ENCODE measurements at regions not wholly inside any gene's neighbourhood (a gene's known extent, or its start where the extent isn't known, plus 50 kb on each side); places are given as distances from the start of the nearest gene placed in this dataset.

GRCh38 chr2:10964052-10964790 lies 52.5 kb downstream of the KCNF1 start:
- DNase-seq: no peak

GRCh38 chr2:10965241-10965843 lies 53.6 kb downstream of the KCNF1 start:
- no peak for DNase-seq

GRCh38 chr2:10966056-10966455 lies 54.3 kb downstream of the KCNF1 start:
- DNase-seq: no peak

- DNase-seq: no peak
Measured at GRCh38 chr2:10966741-10967140, 55.0 kb downstream of the KCNF1 start.

DNA sequence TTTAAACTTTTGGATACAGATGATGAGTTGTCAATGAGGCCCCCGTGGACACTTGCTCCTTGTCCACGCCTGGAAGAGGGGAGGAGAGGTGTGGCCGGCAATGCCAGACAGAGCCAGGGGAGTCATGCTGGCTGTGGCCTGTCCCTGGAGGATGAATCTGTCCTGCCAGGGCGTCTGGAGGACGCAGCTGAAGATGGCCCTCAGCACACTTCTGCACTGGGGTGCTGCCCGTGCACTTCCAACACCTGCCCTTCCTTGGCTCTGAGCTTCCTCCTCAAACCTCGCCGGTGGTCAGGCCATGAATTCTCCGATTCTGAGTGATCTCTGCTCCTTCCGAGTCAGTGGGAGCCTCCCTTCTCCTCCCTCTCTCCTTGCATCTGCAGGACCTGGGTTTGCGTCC lies 56.4 kb downstream of the KCNF1 start:
- DNase-seq: no peak

- no peak for DNase-seq
Measured at GRCh38 chr2:10970666-10971065, 58.9 kb downstream of the KCNF1 start.

DNA sequence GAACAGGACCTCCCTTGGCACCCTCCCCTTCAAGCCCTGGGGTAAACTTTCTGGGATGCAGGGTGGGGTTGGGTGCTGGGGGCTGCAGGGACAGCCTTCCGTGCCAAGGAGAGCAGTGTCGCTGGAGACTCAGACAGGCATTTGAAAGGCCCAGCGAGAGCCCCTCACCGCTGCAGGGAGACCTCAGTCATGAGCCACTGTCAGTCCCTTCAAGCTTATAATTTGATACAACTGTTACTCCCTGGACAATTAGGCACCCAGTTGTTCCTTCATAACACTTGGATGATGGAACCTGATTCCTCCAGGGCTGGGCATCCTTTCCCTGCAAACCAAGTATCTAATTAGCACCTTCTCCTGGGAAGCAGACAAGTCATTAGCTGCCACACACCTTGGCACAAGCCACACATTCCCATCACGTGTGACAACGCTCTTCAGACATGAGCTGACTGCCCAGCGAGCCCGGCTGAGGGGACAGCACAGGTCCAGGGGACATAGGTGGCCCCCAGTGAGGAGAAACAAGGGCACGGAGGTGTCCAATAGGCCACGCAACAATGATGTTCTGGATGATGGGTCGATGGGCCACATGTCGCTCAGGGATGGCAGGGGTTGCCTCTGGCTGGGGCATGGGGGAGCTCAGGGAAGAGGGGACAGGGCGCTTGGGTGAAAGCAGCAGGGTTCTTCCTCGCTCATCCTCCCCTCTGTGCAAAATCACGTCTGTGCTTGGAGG lies 59.6 kb downstream of the KCNF1 start:
- DNase-seq: peak; percentile 55

DNA sequence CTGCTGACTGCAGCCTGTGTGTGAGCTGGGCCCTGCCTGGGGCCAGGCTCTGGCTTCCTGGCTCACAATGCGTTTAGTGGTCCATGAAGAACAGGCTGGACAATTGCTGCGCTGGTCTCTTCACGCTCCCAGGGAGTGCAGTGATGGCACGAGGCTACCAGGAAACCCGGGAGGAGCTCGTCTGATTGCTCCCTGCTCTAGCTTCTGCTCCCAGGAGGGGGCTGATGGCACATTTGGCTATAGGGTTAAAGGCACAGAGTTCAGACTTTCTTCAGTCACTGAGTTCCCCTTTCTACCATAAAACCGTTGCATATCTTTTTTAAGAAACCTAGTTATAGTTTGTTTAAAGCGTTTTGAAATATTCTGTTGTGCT lies 60.1 kb downstream of the KCNF1 start:
- DNase-seq: peak; percentile 86

DNA sequence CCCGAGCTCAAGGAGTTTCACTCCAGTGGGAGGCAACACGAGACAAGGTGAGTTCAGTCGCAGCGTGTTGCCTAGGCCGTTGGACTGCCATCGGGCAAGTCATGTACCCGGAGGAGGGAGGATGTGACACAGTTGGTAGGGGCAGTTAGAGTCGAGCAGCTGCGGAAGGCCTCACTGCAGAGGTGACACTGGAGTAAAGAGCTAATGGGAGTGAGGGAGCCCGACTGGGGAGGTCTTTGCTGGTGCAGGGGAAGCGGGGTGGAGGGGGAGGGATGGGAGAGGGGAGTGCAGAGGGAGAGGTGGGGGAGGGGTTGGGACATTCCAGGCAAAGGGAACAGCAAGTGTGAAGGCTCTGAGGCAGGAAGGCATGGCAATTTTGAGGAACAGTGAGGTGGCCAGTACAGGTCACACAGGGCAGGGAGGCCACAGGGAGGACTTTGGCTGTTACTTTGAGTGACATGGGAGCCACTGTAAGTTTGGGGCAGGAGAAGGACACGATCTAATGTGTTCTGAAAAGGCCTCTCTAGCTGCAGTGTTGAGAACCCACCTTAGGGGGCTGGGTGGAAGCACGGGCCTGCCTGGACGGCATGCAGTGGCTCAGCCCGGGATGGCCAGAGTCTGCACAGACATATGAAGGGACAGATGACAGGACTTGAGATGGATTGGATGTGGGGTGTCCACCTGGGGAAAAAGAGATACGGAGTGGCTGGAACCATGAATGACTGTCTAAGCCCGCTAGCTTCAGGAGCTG lies 61.1 kb downstream of the KCNF1 start:
- no peak for DNase-seq

DNA sequence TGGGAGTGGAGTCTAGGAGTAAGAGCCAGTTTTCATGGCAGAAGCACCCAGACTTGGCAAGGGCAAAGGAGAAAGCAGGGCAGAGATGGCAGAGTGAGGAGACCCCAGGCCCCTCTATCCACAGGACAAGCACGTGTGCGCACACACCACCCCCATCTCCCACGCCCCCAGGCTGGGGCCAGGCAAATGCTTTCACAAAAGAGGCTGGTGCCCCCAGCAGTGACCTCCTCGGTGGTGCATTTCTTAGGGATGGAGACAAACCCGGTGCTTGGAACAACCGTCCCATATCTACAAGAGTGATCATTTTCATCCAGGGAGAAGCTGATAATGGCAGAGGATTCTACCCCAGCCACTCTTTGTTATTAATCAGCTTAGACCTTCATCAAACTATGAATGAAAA lies 62.0 kb downstream of the KCNF1 start:
- DNase-seq: no peak

DNA sequence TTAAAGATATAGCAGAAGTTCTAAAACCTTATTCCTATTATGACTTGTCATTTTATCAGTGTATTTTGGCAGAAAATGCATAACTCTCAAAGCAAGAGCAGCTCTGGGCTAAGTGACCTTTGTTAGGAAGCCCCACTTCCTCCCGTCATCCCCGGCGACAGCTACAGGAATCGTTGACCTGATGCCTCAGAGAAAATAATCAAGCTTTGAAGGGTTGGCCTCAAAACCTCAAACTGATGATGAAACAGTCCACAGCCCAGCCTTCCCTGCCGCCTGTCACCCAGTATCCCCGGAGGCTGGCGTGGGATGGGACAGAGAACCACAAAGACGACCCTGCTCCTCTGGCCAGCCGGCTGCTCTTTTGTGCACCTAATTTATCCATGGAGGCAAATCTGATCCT lies 65.3 kb downstream of the KCNF1 start:
- peak; percentile 44 for DNase-seq

GRCh38 chr2:10977621-10978020 lies 65.9 kb downstream of the KCNF1 start:
- DNase-seq: no peak

DNA sequence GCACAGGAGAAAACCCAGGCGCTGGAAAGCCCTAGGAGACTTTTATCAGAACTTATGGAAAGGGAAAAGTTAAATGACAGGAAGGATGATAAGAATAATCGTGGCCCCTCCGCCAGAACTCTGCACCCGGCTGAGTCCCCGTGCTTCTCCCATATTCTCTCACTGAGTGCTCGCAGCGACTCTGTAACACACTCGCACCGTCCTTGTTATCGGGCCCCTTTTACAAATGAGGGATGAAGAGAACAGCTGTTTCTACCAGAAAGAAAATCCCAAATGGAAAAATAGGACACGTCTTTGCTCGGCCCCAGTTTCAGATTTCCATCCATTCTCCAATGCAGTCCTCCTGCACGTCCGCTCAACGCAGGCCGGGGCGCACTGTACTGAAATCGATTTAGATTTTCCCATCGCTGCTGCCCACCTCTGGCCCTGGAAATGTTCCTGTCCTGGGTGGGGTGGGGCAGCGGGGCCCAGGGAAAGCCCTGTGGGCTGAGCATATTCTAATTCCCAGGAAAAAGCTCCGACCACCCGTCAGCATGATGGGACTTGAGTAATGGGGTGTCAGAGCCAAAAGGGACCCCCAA lies 66.4 kb downstream of the KCNF1 start:
- no peak for DNase-seq

GRCh38 chr2:10980071-10980470 lies 68.3 kb downstream of the KCNF1 start:
- DNase-seq: no peak

GRCh38 chr2:10980886-10981425 lies 69.2 kb downstream of the KCNF1 start:
- no peak for DNase-seq

DNA sequence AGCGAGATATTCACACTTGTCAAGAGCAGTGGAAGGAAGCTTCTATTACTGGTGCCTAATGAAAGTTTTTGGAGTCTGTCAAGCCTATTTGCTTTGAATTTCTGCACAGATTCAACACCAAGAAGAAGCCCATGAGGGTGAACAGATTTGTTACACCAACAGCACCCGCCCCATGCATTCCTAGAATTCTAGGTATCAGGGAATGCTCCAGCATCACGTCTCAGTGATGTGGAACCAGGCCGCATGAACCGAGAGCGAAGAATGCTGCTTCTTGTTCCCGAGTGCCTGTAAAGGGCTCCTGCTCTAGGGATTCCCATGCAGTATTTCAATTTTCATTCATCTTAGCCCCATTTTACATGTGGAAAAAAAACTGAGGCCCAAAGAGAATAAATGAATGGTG lies 69.7 kb downstream of the KCNF1 start:
- no peak for DNase-seq

- DNase-seq: no peak
Measured at GRCh38 chr2:10981941-10982431, 70.3 kb downstream of the KCNF1 start.

DNA sequence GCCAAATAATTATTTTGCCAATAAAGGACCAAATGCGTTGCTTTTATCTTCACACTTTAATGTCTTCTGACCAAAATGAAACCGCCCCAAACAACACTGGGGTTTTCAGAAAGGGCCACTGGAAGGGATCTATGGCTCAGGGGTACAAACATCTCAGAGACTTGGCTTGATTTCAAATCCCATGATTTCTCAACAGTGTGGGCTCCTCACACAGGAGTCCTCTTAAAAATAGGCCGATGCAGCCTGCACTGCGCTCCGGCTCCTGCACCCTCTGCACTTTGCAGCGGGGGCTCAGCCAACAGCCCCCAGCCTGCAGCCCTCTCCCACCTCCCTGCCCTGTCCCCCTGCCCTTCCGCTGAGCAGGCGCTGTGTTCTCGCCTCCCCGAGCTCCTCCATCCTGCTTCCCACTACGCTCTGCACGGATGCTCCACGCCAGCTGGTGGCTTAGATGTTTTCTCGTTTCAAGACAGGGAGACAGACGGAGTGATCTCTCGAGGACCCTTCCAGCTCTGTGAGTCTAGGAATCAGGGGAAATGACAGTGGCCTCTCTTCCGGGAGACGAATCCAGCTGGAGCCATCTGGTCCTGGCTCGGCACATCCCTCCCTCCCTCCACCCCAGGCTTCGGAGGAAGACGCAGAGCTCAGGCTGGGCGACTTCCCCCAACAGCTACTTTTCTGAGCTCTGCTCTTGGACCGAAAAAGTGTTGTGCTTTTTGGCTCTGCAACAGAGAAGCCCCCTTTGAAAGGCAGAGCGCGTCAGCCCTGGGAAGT lies 71.4 kb downstream of the KCNF1 start:
- DNase-seq: peak; percentile 55

DNA sequence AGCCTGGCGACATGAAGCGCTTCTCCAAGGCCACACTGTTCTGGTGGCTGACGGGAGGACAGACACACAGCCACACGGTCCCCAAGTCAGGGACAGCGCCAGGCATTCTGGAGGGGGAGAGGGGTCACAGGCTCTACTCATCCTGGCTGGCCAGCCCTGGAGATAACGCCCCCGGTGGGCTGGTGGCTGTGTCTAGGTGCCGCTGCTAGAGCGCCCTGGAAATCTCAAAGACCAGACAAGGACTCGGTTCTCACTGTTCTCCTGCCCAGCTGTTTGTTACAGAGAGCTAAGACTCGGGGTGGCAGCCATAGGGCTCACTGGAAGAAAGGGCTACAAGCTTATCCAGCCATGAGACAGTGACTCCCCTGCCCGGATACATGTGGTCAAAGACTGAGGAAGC lies 72.0 kb downstream of the KCNF1 start:
- DNase-seq: no peak

GRCh38 chr2:10984418-10985135 lies 72.8 kb downstream of the KCNF1 start:
- no peak for DNase-seq

DNA sequence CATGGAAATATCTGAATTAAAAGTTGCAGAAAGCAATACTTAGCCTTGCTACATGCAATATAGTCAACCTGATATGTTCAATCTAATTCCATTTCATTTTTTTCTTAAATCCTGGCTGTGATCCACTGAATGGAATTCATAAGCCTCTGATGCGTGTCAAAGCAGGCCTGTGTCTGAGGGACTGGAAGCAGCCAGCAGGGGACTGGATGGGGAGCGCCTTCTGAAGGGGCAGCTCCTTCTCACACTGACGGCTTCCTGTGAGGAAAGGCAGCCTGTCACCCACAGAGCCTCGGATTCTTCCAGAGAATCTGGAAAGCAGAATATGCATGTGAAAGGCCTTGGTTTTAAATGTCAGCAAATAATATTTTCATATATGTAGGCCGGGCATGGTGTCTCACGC lies 73.5 kb downstream of the KCNF1 start:
- DNase-seq: no peak

Data from retina (tissue), 1 donor.